Nephron (organoid): ENCODE measurements at regions not wholly inside any gene's neighbourhood (a gene's known extent, or its start where the extent isn't known, plus 50 kb on each side); places are given as distances from the start of the nearest gene placed in this dataset.

Experiments
- H3K27ac Mint-ChIP-seq, 3 experiments: 2 replicates each; pipeline ENCODE4 v1.8.0; 2020; ENCODE audit warnings: mixed read lengths in 3 of 3, mild to moderate bottlenecking in 2 of 3, moderate library complexity in 1 of 3
- H3K27me3 Mint-ChIP-seq: 2 replicates; pipeline ENCODE4 v1.8.0; 2021; ENCODE audit warnings: low read depth, mild to moderate bottlenecking, moderate library complexity, mixed read lengths
- H3K36me3 Mint-ChIP-seq: 2 replicates; pipeline ENCODE4 v1.8.0; 2020; ENCODE audit warnings: low read depth, mixed read lengths
- H3K4me1 Mint-ChIP-seq: 2 replicates; pipeline ENCODE4 v1.8.0; 2020; ENCODE audit warnings: mixed read lengths
- H3K4me3 Mint-ChIP-seq, 3 experiments: 2 replicates each; pipeline ENCODE4 v1.8.0; 2020; ENCODE audit warnings: mild to moderate bottlenecking in 3 of 3, mixed read lengths in 3 of 3, moderate library complexity in 2 of 3
- H3K9me3 Mint-ChIP-seq: 2 replicates; pipeline ENCODE4 v1.8.0; 2020; ENCODE audit warnings: mixed read lengths
- CTCF ChIP-seq, 3 experiments: fragments of 200-600 bp; sonication (generic); IDR thresholded peaks; one replicate each; pipeline ENCODE4 v1.5.0; 2021; ENCODE audit warnings: antibody characterized with exemption in 3 of 3; ENCODE audit not compliant: unreplicated experiment in 3 of 3

GRCh38 chr12:78636231-78636855, 228.2 kb upstream of the SYT1 start:
- no peak for TF ChIP-seq CTCF (IDR thresholded peaks at IDR 0.05; ENCODE audit: unreplicated experiment in 3 of 3)
- no peaks in the 10 kb centered on the region for H3K36me3 Mint-ChIP-seq
- no peaks in the 10 kb centered on the region for H3K27me3 Mint-ChIP-seq
- H3K27ac Mint-ChIP-seq: peak overlapping the region in 2 of 3 experiments; percentile 32 to 41
- no peak overlapping the region for H3K4me3 Mint-ChIP-seq
- H3K4me1 Mint-ChIP-seq: peaks cover 6% of the 10 kb centered on the region
- H3K9me3 Mint-ChIP-seq: peaks cover 3% of the 10 kb centered on the region

GRCh38 chr12:78641837-78642423, 222.6 kb upstream of the SYT1 start:
- no peaks in the 10 kb centered on the region for H3K27me3 Mint-ChIP-seq
- H3K9me3 Mint-ChIP-seq: no peaks in the 10 kb centered on the region
- peaks cover 6% of the 10 kb centered on the region for H3K4me1 Mint-ChIP-seq
- no peak for TF ChIP-seq CTCF (IDR thresholded peaks at IDR 0.05; ENCODE audit: unreplicated experiment in 3 of 3)
- no peak overlapping the region for H3K27ac Mint-ChIP-seq
- H3K36me3 Mint-ChIP-seq: no peaks in the 10 kb centered on the region
- H3K4me3 Mint-ChIP-seq: no peak overlapping the region

GRCh38 chr12:78645956-78646355, 218.6 kb upstream of the SYT1 start:
- no peak overlapping the region for H3K27ac Mint-ChIP-seq
- H3K36me3 Mint-ChIP-seq: no peaks in the 10 kb centered on the region
- no peak overlapping the region for H3K4me3 Mint-ChIP-seq
- H3K4me1 Mint-ChIP-seq: peaks cover 6% of the 10 kb centered on the region
- H3K9me3 Mint-ChIP-seq: peaks cover 9% of the 10 kb centered on the region
- H3K27me3 Mint-ChIP-seq: no peaks in the 10 kb centered on the region
- TF ChIP-seq CTCF (IDR thresholded peaks at IDR 0.05; ENCODE audit: unreplicated experiment in 3 of 3): no peak

- H3K4me3 Mint-ChIP-seq: no peak overlapping the region
- no peaks in the 10 kb centered on the region for H3K27me3 Mint-ChIP-seq
- no peaks in the 10 kb centered on the region for H3K4me1 Mint-ChIP-seq
- no peaks in the 10 kb centered on the region for H3K36me3 Mint-ChIP-seq
- H3K27ac Mint-ChIP-seq: no peak overlapping the region
- peaks cover 11% of the 10 kb centered on the region for H3K9me3 Mint-ChIP-seq
- no peak for TF ChIP-seq CTCF (IDR thresholded peaks at IDR 0.05; ENCODE audit: unreplicated experiment in 3 of 3)
Observed at GRCh38 chr12:78651755-78652154, 212.8 kb upstream of the SYT1 start.

- no peaks in the 10 kb centered on the region for H3K36me3 Mint-ChIP-seq
- no peak overlapping the region for H3K27ac Mint-ChIP-seq
- no peaks in the 10 kb centered on the region for H3K9me3 Mint-ChIP-seq
- H3K27me3 Mint-ChIP-seq: no peaks in the 10 kb centered on the region
- H3K4me3 Mint-ChIP-seq: no peak overlapping the region
- TF ChIP-seq CTCF (IDR thresholded peaks at IDR 0.05; ENCODE audit: unreplicated experiment in 3 of 3): no peak
- no peaks in the 10 kb centered on the region for H3K4me1 Mint-ChIP-seq
Observed at GRCh38 chr12:78666584-78666983, 198.0 kb upstream of the SYT1 start.

- TF ChIP-seq CTCF (IDR thresholded peaks at IDR 0.05; ENCODE audit: unreplicated experiment in 3 of 3): no peak
- H3K27me3 Mint-ChIP-seq: no peaks in the 10 kb centered on the region
- H3K36me3 Mint-ChIP-seq: no peaks in the 10 kb centered on the region
- no peak overlapping the region for H3K4me3 Mint-ChIP-seq
- H3K9me3 Mint-ChIP-seq: no peaks in the 10 kb centered on the region
- H3K4me1 Mint-ChIP-seq: no peaks in the 10 kb centered on the region
- no peak overlapping the region for H3K27ac Mint-ChIP-seq
Observed at GRCh38 chr12:78671295-78671694, 193.3 kb upstream of the SYT1 start.
